CD14-positive monocyte (primary cell): ENCODE measurements at regions not wholly inside any gene's neighbourhood (a gene's known extent, or its start where the extent isn't known, plus 50 kb on each side); places are given as distances from the start of the nearest gene placed in this dataset.

Experiments
- DNase-seq, 3 donors: peaks; one replicate each; pipeline ENCODE4 v3.0.0-alpha.2; 2011 to 2022
- H2AFZ ChIP-seq: 2 replicates; pipeline ENCODE4 v1.6.0; 2012; ENCODE audit warnings: mild to moderate bottlenecking, low read depth, low read length, inconsistent platforms; ENCODE audit not compliant: insufficient read depth, poor library complexity, severe bottlenecking
- H3K27ac ChIP-seq, 2 donors: 1 replicate in 1 of 2; 2 replicates in 1 of 2; pipeline ENCODE4 v1.5.1; 2012 to 2013; ENCODE audit warnings: low read length in 2 of 2, control low read depth in 1 of 2, inconsistent platforms in 1 of 2, low read depth in 1 of 2, mild to moderate bottlenecking in 1 of 2
- H3K27me3 ChIP-seq, 2 donors: one replicate each; pipeline versions ENCODE4 v1.6.0 to v1.6.1; 2011 to 2013; ENCODE audit warnings: low read length in 2 of 2; ENCODE audit not compliant: control insufficient read depth in 2 of 2, insufficient read depth in 2 of 2
- H3K36me3 ChIP-seq, 2 donors: replicated peaks in 1 of 2; 1 replicate in 1 of 2; 2 replicates in 1 of 2; pipeline versions ENCODE4 v1.5.1 to v1.6.1; 2012 to 2013; ENCODE audit warnings: low read length in 2 of 2, control low read depth in 1 of 2, inconsistent platforms in 1 of 2, mild to moderate bottlenecking in 1 of 2; ENCODE audit not compliant: insufficient read depth in 2 of 2, control insufficient read depth in 1 of 2
- H3K4me1 ChIP-seq, 2 donors: 1 replicate in 1 of 2; 2 replicates in 1 of 2; pipeline versions ENCODE4 v1.5.1 to v1.6.1; 2012 to 2013; ENCODE audit warnings: low read length in 2 of 2, control low read depth in 1 of 2, inconsistent platforms in 1 of 2, mild to moderate bottlenecking in 1 of 2, moderate library complexity in 1 of 2; ENCODE audit not compliant: insufficient read depth in 2 of 2, control insufficient read depth in 1 of 2
- H3K4me2 ChIP-seq: replicated peaks from 2 replicates; pipeline ENCODE3; 2012; ENCODE audit warnings: low read length, moderate library complexity, mild to moderate bottlenecking; ENCODE audit not compliant: poor library complexity, severe bottlenecking; ENCODE audit errors: extremely low read depth
- H3K4me3 ChIP-seq, 3 experiments: fragments of 200-600 bp in 1 of 3; sonication (generic) in 1 of 3; replicated peaks in 1 of 3; 1 replicate in 2 of 3; 2 replicates in 1 of 3; pipeline ENCODE4 v1.5.1; 2011 to 2013; ENCODE audit warnings: low read length in 3 of 3, mild to moderate bottlenecking in 3 of 3, control low read depth in 2 of 3, low read depth in 2 of 3, inconsistent platforms in 1 of 3, moderate library complexity in 1 of 3
- H3K79me2 ChIP-seq: 2 replicates; pipeline ENCODE4 v1.6.0; 2012; ENCODE audit warnings: mild to moderate bottlenecking, control low read depth, inconsistent platforms, low read length, moderate library complexity; ENCODE audit not compliant: insufficient read depth
- H3K9ac ChIP-seq: 2 replicates; pipeline ENCODE4 v1.6.0; 2017; ENCODE audit warnings: low read length, mild to moderate bottlenecking; ENCODE audit not compliant: insufficient read depth, poor library complexity, severe bottlenecking
- H3K9me3 ChIP-seq, 2 donors: replicated peaks in 1 of 2; 1 replicate in 1 of 2; 2 replicates in 1 of 2; pipeline versions ENCODE4 v1.5.1 to v1.6.1; 2012 to 2013; ENCODE audit warnings: low read length in 2 of 2, control low read depth in 1 of 2; ENCODE audit not compliant: control insufficient read depth in 1 of 2, insufficient read depth in 1 of 2
- H4K20me1 ChIP-seq: 2 replicates; pipeline ENCODE4 v1.6.0; 2012; ENCODE audit warnings: mild to moderate bottlenecking, low read length, control low read depth, moderate library complexity; ENCODE audit not compliant: insufficient read depth
- H3K27ac Mint-ChIP-seq, 7 donors: one replicate each; pipeline ENCODE4 v1.8.0; 2020; ENCODE audit warnings: mild to moderate bottlenecking in 7 of 7, mixed read lengths in 7 of 7, moderate library complexity in 6 of 7, inconsistent platforms in 2 of 7
- H3K27me3 Mint-ChIP-seq, 3 donors: one replicate each; pipeline ENCODE4 v1.8.0; 2021 to 2022; ENCODE audit warnings: low read depth in 3 of 3, mild to moderate bottlenecking in 3 of 3, mixed read lengths in 3 of 3, moderate library complexity in 3 of 3, inconsistent platforms in 1 of 3
- H3K36me3 Mint-ChIP-seq, 2 donors: one replicate each; pipeline ENCODE4 v1.8.0; 2020; ENCODE audit warnings: mixed read lengths in 2 of 2, inconsistent platforms in 1 of 2, mild to moderate bottlenecking in 1 of 2
- H3K4me1 Mint-ChIP-seq: one replicate; pipeline ENCODE4 v1.8.0; 2020; ENCODE audit warnings: mild to moderate bottlenecking, mixed read lengths
- H3K4me3 Mint-ChIP-seq, 2 donors: one replicate each; pipeline ENCODE4 v1.8.0; 2020; ENCODE audit warnings: mild to moderate bottlenecking in 2 of 2, mixed read lengths in 2 of 2, moderate library complexity in 1 of 2
- H3K9me3 Mint-ChIP-seq, 7 donors: one replicate each; pipeline ENCODE4 v1.8.0; 2020 to 2022; ENCODE audit warnings: mixed read lengths in 7 of 7, mild to moderate bottlenecking in 6 of 7, moderate library complexity in 6 of 7, inconsistent platforms in 2 of 7
- CTCF ChIP-seq: fragments of 200-600 bp; IDR thresholded peaks from one replicate; pipeline ENCODE4 v1.8.0; 2022; ENCODE audit warnings: antibody characterized with exemption, mild to moderate bottlenecking
- WGBS: methylation state at CpG from one replicate; pipeline ENCODE4 v1.1.5; 2013; ENCODE audit warnings: missing lambda C conversion rate; ENCODE audit not compliant: insufficient coverage; 5-methylcytosine and 5-hydroxymethylcytosine counted together
- intact Hi-C, 2 donors: fragments of 100-400 bp; cut with micrococcal nuclease; formaldehyde crosslinking; loops; one replicate each; pipeline versions ENCODE4 v1.15.0 to v1.15.1; 2023

GRCh38 chr4:71162386-71162785 is 168.9 kb downstream of the DCK start:
- H3K79me2 ChIP-seq: no peaks in the 10 kb centered on the region
- no peaks in the 10 kb centered on the region for H3K27me3 ChIP-seq
- H4K20me1 ChIP-seq: no peaks in the 10 kb centered on the region
- no peak for DNase-seq
- Mint-ChIP-seq H3K27ac (no peak overlapping the region), H3K4me3 (no peak overlapping the region), H3K36me3 (no peaks in the 10 kb centered on the region), H3K9me3 (no peaks in the 10 kb centered on the region), H3K27me3 (peaks cover 1 to 4% (median 4%) of the 10 kb centered on the region in 3 donors), H3K4me1 (no peaks in the 10 kb centered on the region)
- TF ChIP-seq CTCF: no peak
- H2AFZ ChIP-seq: no peak overlapping the region
- no peaks in the 10 kb centered on the region for H3K9me3 ChIP-seq
- H3K4me2 ChIP-seq: no peak overlapping the region
- no peak overlapping the region for H3K27ac ChIP-seq
- no peak overlapping the region for H3K9ac ChIP-seq
- no peaks in the 10 kb centered on the region for H3K4me1 ChIP-seq
- no CpG with 5 or more reads among the region's 1 CpG for WGBS
- no peaks in the 10 kb centered on the region for H3K36me3 ChIP-seq
- intact Hi-C loops: no loop called here
- no peak overlapping the region for H3K4me3 ChIP-seq

GRCh38 chr4:71163317-71163716 is 169.9 kb downstream of the DCK start:
- no peaks in the 10 kb centered on the region for H3K9me3 Mint-ChIP-seq
- no peak overlapping the region for H3K27ac Mint-ChIP-seq
- H4K20me1 ChIP-seq: no peaks in the 10 kb centered on the region
- no peak overlapping the region for H2AFZ ChIP-seq
- no peaks in the 10 kb centered on the region for H3K79me2 ChIP-seq
- intact Hi-C loops: no loop called here
- no peak for TF ChIP-seq CTCF
- no peaks in the 10 kb centered on the region for H3K36me3 Mint-ChIP-seq
- no peaks in the 10 kb centered on the region for H3K4me1 Mint-ChIP-seq
- no peaks in the 10 kb centered on the region for H3K9me3 ChIP-seq
- no peaks in the 10 kb centered on the region for H3K36me3 ChIP-seq
- H3K27me3 ChIP-seq: no peaks in the 10 kb centered on the region
- H3K9ac ChIP-seq: no peak overlapping the region
- WGBS: no CpG with 5 or more reads among the region's 2 CpGs
- no peak overlapping the region for H3K27ac ChIP-seq
- H3K4me3 ChIP-seq: no peak overlapping the region
- no peak overlapping the region for H3K4me3 Mint-ChIP-seq
- H3K4me1 ChIP-seq: no peaks in the 10 kb centered on the region
- peaks cover 1 to 4% (median 4%) of the 10 kb centered on the region in 3 donors for H3K27me3 Mint-ChIP-seq
- DNase-seq: no peak
- no peak overlapping the region for H3K4me2 ChIP-seq
